ENCODE measurements at regions not wholly inside any gene's neighbourhood (a gene's known extent, or its start where the extent isn't known, plus 50 kb on each side); places are given as distances from the start of the nearest gene placed in this dataset.

DNA sequence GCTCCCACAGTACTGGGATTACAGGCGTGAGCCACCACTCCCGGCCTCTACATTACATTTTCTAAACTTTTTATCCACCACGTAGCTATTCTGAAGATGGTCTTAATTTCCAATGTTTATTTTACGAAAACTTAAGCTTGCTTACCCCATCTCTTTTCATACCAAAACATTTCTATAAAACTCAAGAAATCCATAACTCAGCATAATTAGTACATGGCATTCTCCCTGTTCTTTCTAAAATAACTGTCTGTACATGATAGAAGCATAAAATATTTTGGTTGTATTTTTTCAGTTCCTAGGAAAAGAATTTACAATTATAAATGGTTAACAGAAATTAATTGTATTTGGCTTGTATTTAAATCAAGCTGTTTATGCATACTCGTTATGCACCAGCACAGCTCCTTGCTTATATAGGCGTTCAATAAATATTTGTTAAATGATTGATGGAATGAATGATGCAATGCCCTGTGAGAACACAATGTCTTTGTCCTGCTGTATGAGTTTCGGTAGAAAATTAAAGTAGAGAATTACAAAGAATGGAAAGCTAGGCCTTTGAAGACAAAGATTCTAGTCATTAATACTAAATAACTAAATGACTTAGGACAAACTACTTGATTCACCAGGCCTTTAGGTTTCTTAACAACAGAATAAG is 384.2 kb downstream of the EFNA5 start:
- no peak for ATAC-seq (ENCODE audit: low FRiP score)
- DNase-seq, result no peak
- Histone ChIP-seq H3K4me3 (ENCODE audit: low read length in 2 of 2) (no peak overlapping the region), H3K9me3 (ENCODE audit: control insufficient read depth, low read length) (peaks cover 2% of the 10 kb centered on the region), H3K27me3 (ENCODE audit: control insufficient read depth in 1 of 2, insufficient read depth in 2 of 2, low read length in 1 of 2) (no peaks in the 10 kb centered on the region), H3K36me3 (ENCODE audit: control insufficient read depth in 1 of 2, insufficient read depth in 2 of 2, low read length in 1 of 2) (no peaks in the 10 kb centered on the region), H3K4me1 (ENCODE audit: control insufficient read depth in 1 of 2, insufficient read depth in 2 of 2, low read length in 2 of 2) (peaks cover 0 to 2% of the 10 kb centered on the region in 2 donors), H3K27ac (ENCODE audit: low read depth in 1 of 2, low read length in 2 of 2) (no peak overlapping the region)
- WGBS, 2 donors, result 96% methylated on average over 7 of the region's 7 CpGs
- intact Hi-C loops (cut with DNase I), result no loop called here

DNA sequence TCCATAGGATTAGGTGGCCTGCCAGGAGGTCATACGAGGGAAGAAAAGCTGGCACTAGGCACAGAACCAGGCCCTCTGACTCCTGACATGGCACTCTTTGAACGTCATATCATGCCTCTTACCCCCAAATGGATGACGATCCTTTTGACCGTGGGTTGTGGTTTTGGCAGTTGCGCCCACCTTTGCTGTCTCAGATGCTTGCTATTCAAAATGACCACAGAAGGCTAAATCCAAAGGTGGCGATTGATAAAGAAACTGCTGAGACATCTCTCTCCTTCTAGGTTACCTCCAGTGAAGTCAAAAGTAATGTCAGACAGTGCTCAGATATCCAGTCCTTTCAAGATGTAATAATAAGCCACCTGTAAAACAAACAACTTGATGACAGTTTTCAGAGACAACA is 385.0 kb downstream of the EFNA5 start:
- DNase-seq (no peak), ATAC-seq (ENCODE audit: low FRiP score) (no peak)
- Histone ChIP-seq H3K4me3 (ENCODE audit: low read length in 2 of 2) (no peak overlapping the region), H3K36me3 (ENCODE audit: control insufficient read depth in 1 of 2, insufficient read depth in 2 of 2, low read length in 1 of 2) (no peaks in the 10 kb centered on the region), H3K27ac (ENCODE audit: low read depth in 1 of 2, low read length in 2 of 2) (no peak overlapping the region), H3K9me3 (ENCODE audit: control insufficient read depth, low read length) (peaks cover 2% of the 10 kb centered on the region), H3K4me1 (ENCODE audit: control insufficient read depth in 1 of 2, insufficient read depth in 2 of 2, low read length in 2 of 2) (peaks cover 0 to 2% of the 10 kb centered on the region in 2 donors), H3K27me3 (ENCODE audit: control insufficient read depth in 1 of 2, insufficient read depth in 2 of 2, low read length in 1 of 2) (no peaks in the 10 kb centered on the region)
- WGBS, 2 donors, result 95 to 97% methylated on average over 6 of the region's 6 CpGs
- intact Hi-C loops (cut with DNase I), result no loop called here

DNA sequence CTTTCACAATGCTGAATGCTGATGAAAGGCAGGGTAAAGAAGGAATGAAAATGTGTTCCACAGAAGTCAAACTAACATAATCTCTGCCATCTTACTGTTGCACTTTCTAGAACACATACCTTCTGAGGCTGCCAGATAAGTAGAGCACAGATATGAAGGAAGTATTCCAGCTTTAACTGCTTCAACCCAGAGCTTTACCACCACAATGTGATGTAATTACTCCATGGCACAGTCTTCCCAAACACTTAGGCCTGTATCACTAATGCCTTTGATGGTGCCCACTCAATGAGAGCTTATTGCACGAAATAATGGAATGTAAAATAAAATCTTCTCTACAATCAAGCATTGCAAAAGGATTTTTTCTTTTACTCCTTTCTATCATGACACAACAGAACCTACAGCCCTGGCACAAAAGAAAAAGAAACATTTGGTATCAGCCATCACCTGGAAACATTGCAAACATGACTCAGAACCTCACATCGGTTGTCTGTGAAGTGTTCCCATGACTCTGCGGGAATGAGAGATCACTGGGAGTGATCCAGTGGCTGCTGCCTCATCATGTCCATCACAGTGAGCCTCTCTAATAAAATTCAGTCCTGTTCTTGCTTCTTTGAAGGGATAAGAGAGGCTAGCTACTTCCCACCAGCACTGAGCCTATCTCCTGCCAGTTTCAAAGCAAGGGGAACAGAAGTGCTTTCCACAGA is 385.8 kb downstream of the EFNA5 start:
- intact Hi-C loops (cut with DNase I), result no loop called here
- WGBS, 2 donors, result 75 to 85% methylated on average over 3 of the region's 3 CpGs
- DNase-seq (no peak), ATAC-seq (ENCODE audit: low FRiP score) (no peak)
- Histone ChIP-seq H3K27ac (ENCODE audit: low read depth in 1 of 2, low read length in 2 of 2) (no peak overlapping the region), H3K9me3 (ENCODE audit: control insufficient read depth, low read length) (peaks cover 2% of the 10 kb centered on the region), H3K4me1 (ENCODE audit: control insufficient read depth in 1 of 2, insufficient read depth in 2 of 2, low read length in 2 of 2) (peaks cover 0 to 2% of the 10 kb centered on the region in 2 donors), H3K4me3 (ENCODE audit: low read length in 2 of 2) (no peak overlapping the region), H3K36me3 (ENCODE audit: control insufficient read depth in 1 of 2, insufficient read depth in 2 of 2, low read length in 1 of 2) (no peaks in the 10 kb centered on the region), H3K27me3 (ENCODE audit: control insufficient read depth in 1 of 2, insufficient read depth in 2 of 2, low read length in 1 of 2) (no peaks in the 10 kb centered on the region)

DNA sequence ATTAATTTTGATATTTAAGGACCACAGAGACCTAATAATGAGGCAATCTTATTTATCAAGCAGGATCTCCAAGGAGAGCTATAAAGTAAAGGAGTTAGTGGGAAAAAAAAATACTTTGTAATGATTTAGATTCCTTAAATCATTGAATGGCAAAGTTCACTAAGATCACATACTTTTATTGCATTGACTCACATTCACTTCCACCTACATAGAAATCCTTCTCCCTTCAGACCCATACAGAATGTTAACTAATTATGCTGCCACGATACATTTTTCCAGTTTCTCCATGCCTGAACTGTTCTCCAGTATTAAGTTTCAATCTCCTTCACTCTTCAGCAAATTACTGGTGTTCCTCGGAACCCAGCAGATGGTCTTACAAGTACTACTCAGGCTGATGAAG is 388.7 kb downstream of the EFNA5 start:
- H3K4me3 ChIP-seq (ENCODE audit: low read length in 2 of 2), result no peak overlapping the region
- no peaks in the 10 kb centered on the region for H3K36me3 ChIP-seq (ENCODE audit: control insufficient read depth in 1 of 2, insufficient read depth in 2 of 2, low read length in 1 of 2)
- H3K27me3 ChIP-seq (ENCODE audit: control insufficient read depth in 1 of 2, insufficient read depth in 2 of 2, low read length in 1 of 2), result no peaks in the 10 kb centered on the region
- peaks cover 0 to 2% of the 10 kb centered on the region in 2 donors for H3K4me1 ChIP-seq (ENCODE audit: control insufficient read depth in 1 of 2, insufficient read depth in 2 of 2, low read length in 2 of 2)
- no peak for ATAC-seq (ENCODE audit: low FRiP score)
- H3K27ac ChIP-seq (ENCODE audit: low read depth in 1 of 2, low read length in 2 of 2), result no peak overlapping the region
- intact Hi-C loops (cut with DNase I), result no loop called here
- 71 to 82% methylated on average over 2 of the region's 2 CpGs for WGBS, 2 donors
- H3K9me3 ChIP-seq (ENCODE audit: control insufficient read depth, low read length), result no peaks in the 10 kb centered on the region
- no peak for DNase-seq

DNA sequence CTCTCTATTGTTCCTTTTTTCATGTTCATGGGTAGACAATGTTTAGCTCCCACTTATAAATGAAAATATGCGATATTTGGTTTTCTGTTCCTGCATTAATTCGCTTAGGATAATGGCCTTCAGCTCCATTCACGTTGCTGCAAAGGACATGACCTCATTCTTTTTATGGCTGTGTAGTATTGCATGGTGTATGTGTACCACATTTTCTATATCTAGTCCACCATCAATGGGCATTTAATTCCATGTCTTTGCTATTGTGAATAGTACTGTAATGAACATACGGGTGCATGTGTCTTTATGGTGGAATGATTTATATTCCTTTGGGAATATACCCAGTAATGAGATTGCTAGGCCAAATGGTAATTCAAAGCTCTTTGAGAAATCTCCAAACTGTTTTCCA is 392.0 kb downstream of the EFNA5 start:
- 68 to 75% methylated on average over 4 of the region's 4 CpGs for WGBS, 2 donors
- Histone ChIP-seq H3K27ac (ENCODE audit: low read depth in 1 of 2, low read length in 2 of 2) (no peak overlapping the region), H3K9me3 (ENCODE audit: control insufficient read depth, low read length) (no peaks in the 10 kb centered on the region), H3K4me1 (ENCODE audit: control insufficient read depth in 1 of 2, insufficient read depth in 2 of 2, low read length in 2 of 2) (no peaks in the 10 kb centered on the region), H3K36me3 (ENCODE audit: control insufficient read depth in 1 of 2, insufficient read depth in 2 of 2, low read length in 1 of 2) (no peaks in the 10 kb centered on the region), H3K27me3 (ENCODE audit: control insufficient read depth in 1 of 2, insufficient read depth in 2 of 2, low read length in 1 of 2) (no peaks in the 10 kb centered on the region), H3K4me3 (ENCODE audit: low read length in 2 of 2) (no peak overlapping the region)
- no peak for ATAC-seq (ENCODE audit: low FRiP score)
- intact Hi-C loops (cut with DNase I), result no loop called here
- DNase-seq, result no peak

DNA sequence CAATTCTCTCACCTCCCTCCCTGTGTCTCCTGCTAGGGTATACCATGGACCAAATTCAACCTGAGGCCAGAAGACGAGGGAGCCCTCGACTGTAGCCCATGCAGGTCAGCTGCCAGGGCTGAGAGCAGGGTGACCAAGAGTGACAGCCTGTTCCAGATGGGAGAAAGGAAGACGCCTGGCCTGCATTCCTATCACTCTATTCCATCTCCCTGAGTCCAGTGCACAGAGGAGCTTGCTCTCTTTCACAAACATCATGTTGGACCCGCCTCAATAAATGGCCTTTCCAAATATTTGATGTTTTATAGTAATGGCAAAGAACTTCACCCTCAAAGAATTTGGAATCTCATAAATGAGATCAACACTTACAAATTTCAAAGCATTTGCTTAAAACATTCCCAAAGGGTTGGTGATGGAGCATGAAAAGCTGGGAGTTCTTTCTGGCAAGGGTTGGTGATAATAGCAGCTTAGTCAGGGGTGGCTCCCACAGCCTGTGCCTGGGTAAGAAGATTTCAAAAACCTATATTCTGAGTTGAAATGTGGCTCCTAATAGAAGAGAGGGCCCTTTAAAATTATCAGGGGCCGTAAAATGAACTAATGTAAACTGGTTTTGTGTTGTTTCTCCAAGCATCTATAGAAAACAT is 393.1 kb downstream of the EFNA5 start:
- Histone ChIP-seq H3K27ac (ENCODE audit: low read depth in 1 of 2, low read length in 2 of 2) (no peak overlapping the region), H3K4me3 (ENCODE audit: low read length in 2 of 2) (no peak overlapping the region), H3K36me3 (ENCODE audit: control insufficient read depth in 1 of 2, insufficient read depth in 2 of 2, low read length in 1 of 2) (no peaks in the 10 kb centered on the region), H3K9me3 (ENCODE audit: control insufficient read depth, low read length) (no peaks in the 10 kb centered on the region), H3K4me1 (ENCODE audit: control insufficient read depth in 1 of 2, insufficient read depth in 2 of 2, low read length in 2 of 2) (no peaks in the 10 kb centered on the region), H3K27me3 (ENCODE audit: control insufficient read depth in 1 of 2, insufficient read depth in 2 of 2, low read length in 1 of 2) (no peaks in the 10 kb centered on the region)
- ATAC-seq (ENCODE audit: low FRiP score), result peak; percentile 50
- intact Hi-C loops (cut with DNase I), result no loop called here
- WGBS, 2 donors, result 90 to 94% methylated on average over 5 of the region's 5 CpGs
- DNase-seq, result no peak

DNA sequence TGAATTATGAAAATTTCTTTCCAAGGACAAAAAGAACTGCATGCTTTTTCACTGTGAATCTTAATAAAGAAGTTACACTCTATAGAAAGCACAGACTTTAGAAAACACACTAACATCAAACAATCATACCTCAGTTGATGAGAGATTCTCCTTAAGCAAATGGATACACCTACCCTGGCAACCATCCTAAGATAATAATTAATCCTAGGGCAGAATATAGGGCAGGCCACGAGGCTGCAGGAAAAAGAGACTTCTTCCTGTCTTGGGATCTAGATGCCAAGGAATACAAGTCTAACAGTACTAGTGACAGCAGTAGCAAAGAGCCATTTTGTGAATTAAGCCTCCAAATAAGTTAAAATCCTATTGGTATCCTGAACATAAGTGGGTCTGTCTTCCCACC is 395.4 kb downstream of the EFNA5 start:
- H3K9me3 ChIP-seq (ENCODE audit: control insufficient read depth, low read length), result no peaks in the 10 kb centered on the region
- no peak overlapping the region for H3K4me3 ChIP-seq (ENCODE audit: low read length in 2 of 2)
- H3K36me3 ChIP-seq (ENCODE audit: control insufficient read depth in 1 of 2, insufficient read depth in 2 of 2, low read length in 1 of 2), result no peaks in the 10 kb centered on the region
- 0 to 9% methylated on average over 1 of the region's 1 CpG for WGBS, 2 donors
- no peak overlapping the region for H3K27ac ChIP-seq (ENCODE audit: low read depth in 1 of 2, low read length in 2 of 2)
- DNase-seq (no peak), ATAC-seq (ENCODE audit: low FRiP score) (no peak)
- intact Hi-C loops (cut with DNase I), result no loop called here
- H3K4me1 ChIP-seq (ENCODE audit: control insufficient read depth in 1 of 2, insufficient read depth in 2 of 2, low read length in 2 of 2), result no peaks in the 10 kb centered on the region
- H3K27me3 ChIP-seq (ENCODE audit: control insufficient read depth in 1 of 2, insufficient read depth in 2 of 2, low read length in 1 of 2), result no peaks in the 10 kb centered on the region

DNA sequence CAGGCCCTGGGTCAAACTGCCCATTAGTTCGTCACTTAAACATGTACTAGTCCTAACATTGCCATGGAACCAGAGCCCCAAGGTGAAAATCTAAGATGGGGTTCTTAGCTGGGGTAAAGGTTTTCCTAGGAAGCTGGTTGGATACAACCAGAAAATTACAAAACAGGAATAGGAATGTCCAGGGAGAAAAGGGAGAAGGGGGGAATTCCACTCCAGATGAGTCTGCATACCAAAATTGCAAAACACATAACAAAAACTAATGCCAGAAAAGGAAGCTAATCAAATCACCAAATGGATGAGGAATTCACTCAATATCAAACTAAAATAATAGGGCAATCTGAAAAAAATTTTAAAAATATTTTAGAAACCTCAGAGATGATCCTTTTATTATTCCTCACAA is 396.2 kb downstream of the EFNA5 start:
- no peaks in the 10 kb centered on the region for H3K4me1 ChIP-seq (ENCODE audit: control insufficient read depth in 1 of 2, insufficient read depth in 2 of 2, low read length in 2 of 2)
- H3K27me3 ChIP-seq (ENCODE audit: control insufficient read depth in 1 of 2, insufficient read depth in 2 of 2, low read length in 1 of 2), result no peaks in the 10 kb centered on the region
- no peak overlapping the region for H3K27ac ChIP-seq (ENCODE audit: low read depth in 1 of 2, low read length in 2 of 2)
- H3K4me3 ChIP-seq (ENCODE audit: low read length in 2 of 2), result no peak overlapping the region
- WGBS, 2 donors, result 96 to 100% methylated on average over 1 of the region's 1 CpG
- no peak for DNase-seq
- no peaks in the 10 kb centered on the region for H3K9me3 ChIP-seq (ENCODE audit: control insufficient read depth, low read length)
- intact Hi-C loops (cut with DNase I), result no loop called here
- no peak for ATAC-seq (ENCODE audit: low FRiP score)
- no peaks in the 10 kb centered on the region for H3K36me3 ChIP-seq (ENCODE audit: control insufficient read depth in 1 of 2, insufficient read depth in 2 of 2, low read length in 1 of 2)

DNA sequence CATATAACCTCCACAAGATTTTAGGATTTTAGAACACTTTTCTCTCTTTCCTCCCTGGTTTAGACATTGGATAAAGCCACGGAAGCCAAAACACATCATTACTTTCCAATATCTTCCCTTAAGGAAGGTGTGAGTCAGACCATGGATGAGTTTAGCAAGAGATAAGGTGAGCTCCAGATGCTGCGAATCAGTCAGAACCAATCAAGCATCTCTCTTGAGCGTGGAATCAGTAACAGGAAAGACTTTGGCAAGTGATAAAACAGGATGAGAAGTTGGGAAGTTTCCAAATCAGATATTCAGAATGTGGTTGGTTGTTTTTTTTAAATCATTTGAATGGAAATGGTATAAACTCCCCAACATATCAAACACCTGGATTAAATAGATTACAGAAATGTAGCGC is 397.8 kb downstream of the EFNA5 start:
- no peaks in the 10 kb centered on the region for H3K4me1 ChIP-seq (ENCODE audit: control insufficient read depth in 1 of 2, insufficient read depth in 2 of 2, low read length in 2 of 2)
- ATAC-seq (ENCODE audit: low FRiP score) (no peak), DNase-seq (no peak)
- intact Hi-C loops (cut with DNase I), result no loop called here
- H3K4me3 ChIP-seq (ENCODE audit: low read length in 2 of 2), result no peak overlapping the region
- no peaks in the 10 kb centered on the region for H3K36me3 ChIP-seq (ENCODE audit: control insufficient read depth in 1 of 2, insufficient read depth in 2 of 2, low read length in 1 of 2)
- WGBS, 2 donors, result 97 to 100% methylated on average over 4 of the region's 4 CpGs
- H3K27me3 ChIP-seq (ENCODE audit: control insufficient read depth in 1 of 2, insufficient read depth in 2 of 2, low read length in 1 of 2), result no peaks in the 10 kb centered on the region
- H3K9me3 ChIP-seq (ENCODE audit: control insufficient read depth, low read length), result no peaks in the 10 kb centered on the region
- H3K27ac ChIP-seq (ENCODE audit: low read depth in 1 of 2, low read length in 2 of 2), result no peak overlapping the region

Measured in aorta (tissue), 5 donors.